ENCODE measurements at regions not wholly inside any gene's neighbourhood (a gene's known extent, or its start where the extent isn't known, plus 50 kb on each side); places are given as distances from the start of the nearest gene placed in this dataset.

GRCh38 chr6:134840086-134840867 lies 109.6 kb downstream of the ALDH8A1 start:
- Mint-ChIP-seq H3K27ac (no peak overlapping the region), H3K9me3 (no peaks in the 10 kb centered on the region), H3K36me3 (no peaks in the 10 kb centered on the region), H3K4me1 (ENCODE audit: low read depth) (no peaks in the 10 kb centered on the region), H3K4me3 (no peak overlapping the region), H3K27me3 (no peaks in the 10 kb centered on the region)
- POLR2A ChIA-PET: no interaction called here
- intact Hi-C loops (cut with micrococcal nuclease): no loop called here
- CTCF ChIA-PET: interaction anchor here (1.0 kb wide), 1 partner anchor 667 kb away, joined by 3 read pairs; no protein-coding TSS in a partner anchor
- no peak for DNase-seq

- no peaks in the 10 kb centered on the region for H3K9me3 Mint-ChIP-seq
- intact Hi-C loops (cut with micrococcal nuclease): no loop called here
- no peaks in the 10 kb centered on the region for H3K27me3 Mint-ChIP-seq
- CTCF ChIA-PET: interaction anchor here (0.8 to 2.2 kb wide), 2 partner anchors 13 to 105 kb away, joined by 3 to 15 read pairs; no protein-coding TSS in a partner anchor
- no peak for DNase-seq
- POLR2A ChIA-PET: no interaction called here
- H3K4me3 Mint-ChIP-seq: no peak overlapping the region
- H3K27ac Mint-ChIP-seq: no peak overlapping the region
- H3K36me3 Mint-ChIP-seq: no peaks in the 10 kb centered on the region
- H3K4me1 Mint-ChIP-seq (ENCODE audit: low read depth): no peaks in the 10 kb centered on the region
Measured at GRCh38 chr6:134835993-134836392, 113.9 kb downstream of the ALDH8A1 start.

- Mint-ChIP-seq H3K4me3 (no peak overlapping the region), H3K36me3 (no peaks in the 10 kb centered on the region), H3K4me1 (ENCODE audit: low read depth) (no peaks in the 10 kb centered on the region), H3K9me3 (no peaks in the 10 kb centered on the region), H3K27ac (no peak overlapping the region), H3K27me3 (no peaks in the 10 kb centered on the region)
- DNase-seq: no peak
- ChIA-PET CTCF (interaction anchor here (0.7 kb wide), 1 partner anchor 51 kb away, joined by 3 read pairs; no protein-coding TSS in a partner anchor), POLR2A (no interaction called here)
- intact Hi-C loops (cut with micrococcal nuclease): no loop called here
Measured at GRCh38 chr6:134830940-134831339, 119.0 kb downstream of the ALDH8A1 start.

- CTCF ChIA-PET: no interaction called here
- intact Hi-C loops (cut with micrococcal nuclease): no loop called here
- POLR2A ChIA-PET: no interaction called here
- Mint-ChIP-seq H3K4me1 (ENCODE audit: low read depth) (no peaks in the 10 kb centered on the region), H3K36me3 (no peaks in the 10 kb centered on the region), H3K27me3 (no peaks in the 10 kb centered on the region), H3K9me3 (no peaks in the 10 kb centered on the region), H3K4me3 (no peak overlapping the region), H3K27ac (no peak overlapping the region)
- no peak for DNase-seq
Measured at GRCh38 chr6:134830194-134830593, 119.7 kb downstream of the ALDH8A1 start.

GRCh38 chr6:134828641-134829040 lies 121.3 kb downstream of the ALDH8A1 start:
- ChIA-PET POLR2A (no interaction called here), CTCF (interaction anchor here (1.2 kb wide), 1 partner anchor 673 kb away, joined by 3 read pairs; no protein-coding TSS in a partner anchor)
- intact Hi-C loops (cut with micrococcal nuclease): no loop called here
- Mint-ChIP-seq H3K4me1 (ENCODE audit: low read depth) (no peaks in the 10 kb centered on the region), H3K27me3 (peaks cover under 1% of the 10 kb centered on the region), H3K36me3 (no peaks in the 10 kb centered on the region), H3K9me3 (no peaks in the 10 kb centered on the region), H3K4me3 (no peak overlapping the region), H3K27ac (no peak overlapping the region)
- DNase-seq: no peak

GRCh38 chr6:134826889-134827737 lies 122.8 kb downstream of the ALDH8A1 start:
- Mint-ChIP-seq H3K27ac (no peak overlapping the region), H3K4me1 (ENCODE audit: low read depth) (no peaks in the 10 kb centered on the region), H3K9me3 (no peaks in the 10 kb centered on the region), H3K36me3 (no peaks in the 10 kb centered on the region), H3K4me3 (no peak overlapping the region), H3K27me3 (peaks cover 3% of the 10 kb centered on the region)
- DNase-seq: no peak
- intact Hi-C loops (cut with micrococcal nuclease): no loop called here
- ChIA-PET CTCF (interaction anchor here (0.6 to 1.4 kb wide), 5 partner anchors 113 to 704 kb away, joined by 3 to 8 read pairs (median 3); no protein-coding TSS in a partner anchor), POLR2A (no interaction called here)

GRCh38 chr6:134823710-134824034 lies 126.2 kb downstream of the ALDH8A1 start:
- DNase-seq: no peak
- H3K9me3 Mint-ChIP-seq: no peaks in the 10 kb centered on the region
- no peak overlapping the region for H3K4me3 Mint-ChIP-seq
- H3K27me3 Mint-ChIP-seq: peaks cover 3% of the 10 kb centered on the region
- ChIA-PET POLR2A (no interaction called here), CTCF (interaction anchor here (0.6 to 6.6 kb wide), 17 partner anchors 11 to 713 kb away, joined by 3 to 72 read pairs (median 9); no protein-coding TSS in a partner anchor)
- H3K4me1 Mint-ChIP-seq (ENCODE audit: low read depth): no peaks in the 10 kb centered on the region
- H3K27ac Mint-ChIP-seq: no peak overlapping the region
- no peaks in the 10 kb centered on the region for H3K36me3 Mint-ChIP-seq
- intact Hi-C loops (cut with micrococcal nuclease): loop anchor here (1.0 to 2.0 kb wide), 7 partner anchors 59 to 712 kb away; no protein-coding TSS in a partner anchor

GRCh38 chr6:134822920-134823709 lies 126.8 kb downstream of the ALDH8A1 start:
- CTCF ChIA-PET: interaction anchor here (0.6 to 6.6 kb wide), 33 partner anchors 10 to 722 kb away, joined by 3 to 72 read pairs (median 4); no protein-coding TSS in a partner anchor
- peaks cover 3% of the 10 kb centered on the region for H3K27me3 Mint-ChIP-seq
- H3K4me1 Mint-ChIP-seq (ENCODE audit: low read depth): no peaks in the 10 kb centered on the region
- H3K27ac Mint-ChIP-seq: no peak overlapping the region
- peak; percentile 29 for DNase-seq
- no peaks in the 10 kb centered on the region for H3K36me3 Mint-ChIP-seq
- intact Hi-C loops (cut with micrococcal nuclease): loop anchor here (1.0 to 2.0 kb wide), 7 partner anchors 59 to 712 kb away; no protein-coding TSS in a partner anchor
- H3K9me3 Mint-ChIP-seq: no peaks in the 10 kb centered on the region
- POLR2A ChIA-PET: no interaction called here
- H3K4me3 Mint-ChIP-seq: no peak overlapping the region

GRCh38 chr6:134821928-134822864 lies 127.7 kb downstream of the ALDH8A1 start:
- CTCF ChIA-PET: interaction anchor here (0.6 to 6.6 kb wide), 27 partner anchors 9 to 721 kb away, joined by 3 to 72 read pairs (median 4); no protein-coding TSS in a partner anchor
- Mint-ChIP-seq H3K27ac (no peak overlapping the region), H3K4me1 (ENCODE audit: low read depth) (no peaks in the 10 kb centered on the region), H3K36me3 (no peaks in the 10 kb centered on the region), H3K4me3 (no peak overlapping the region), H3K9me3 (no peaks in the 10 kb centered on the region), H3K27me3 (peaks cover 3% of the 10 kb centered on the region)
- POLR2A ChIA-PET: no interaction called here
- intact Hi-C loops (cut with micrococcal nuclease): loop anchor here (2.0 kb wide), 1 partner anchor 119 kb away; no protein-coding TSS in a partner anchor
- DNase-seq: no peak

- no peaks in the 10 kb centered on the region for H3K9me3 Mint-ChIP-seq
- POLR2A ChIA-PET: no interaction called here
- intact Hi-C loops (cut with micrococcal nuclease): no loop called here
- no peaks in the 10 kb centered on the region for H3K4me1 Mint-ChIP-seq (ENCODE audit: low read depth)
- H3K36me3 Mint-ChIP-seq: no peaks in the 10 kb centered on the region
- no peak overlapping the region for H3K4me3 Mint-ChIP-seq
- no peak overlapping the region for H3K27ac Mint-ChIP-seq
- no peak for DNase-seq
- CTCF ChIA-PET: interaction anchor here (0.6 to 6.6 kb wide), 5 partner anchors 13 to 669 kb away, joined by 3 to 72 read pairs (median 8); no protein-coding TSS in a partner anchor
- peaks cover 3% of the 10 kb centered on the region for H3K27me3 Mint-ChIP-seq
Measured at GRCh38 chr6:134821397-134821796, 128.5 kb downstream of the ALDH8A1 start.
